Left colon (tissue), 2 donors: ENCODE measurements at regions not wholly inside any gene's neighbourhood (a gene's known extent, or its start where the extent isn't known, plus 50 kb on each side); places are given as distances from the start of the nearest gene placed in this dataset.

Experiments
- ATAC-seq: fragments of 200-7000 bp; cut with Tn5 transposase; one replicate; pipeline ENCODE4 v1.9.1; 2020; ENCODE audit warnings: mild to moderate bottlenecking, moderate library complexity
- DNase-seq, 2 donors: peaks; one replicate each; pipeline ENCODE4 v3.0.0-alpha.2; 2020
- intact Hi-C, 2 donors: fragments of 100-400 bp; cut with DNase I in 1 of 2; cut with micrococcal nuclease in 1 of 2; formaldehyde crosslinking; loops; one replicate each; pipeline versions ENCODE4 v1.11.2 to v1.14.0; 2022; cut with DNase I, micrococcal nuclease
- donor health status: DM: no; HTN: no; CAD: no.
- donor health status: DM: yes; HTN: yes; CAD: no.

DNA sequence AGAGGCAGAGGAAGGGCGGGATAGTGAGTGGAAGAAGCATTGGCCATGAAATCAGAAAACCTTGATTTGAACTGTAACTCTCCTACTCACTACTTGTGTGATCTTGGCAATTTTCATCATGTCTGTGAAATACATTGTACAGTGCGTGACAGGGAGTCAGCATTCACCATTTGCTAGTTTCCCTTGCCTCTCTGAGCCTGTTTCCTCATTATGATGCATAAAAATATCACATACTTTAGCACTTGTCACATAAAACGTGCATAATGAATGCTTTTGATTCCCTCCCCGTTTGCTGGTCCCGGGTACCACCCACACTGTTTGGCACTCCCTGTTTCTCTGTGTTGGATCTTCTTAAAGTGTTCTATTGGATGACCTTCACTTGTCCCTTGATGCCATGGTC lies 101.1 kb upstream of the FRMD6 start:
- DNase-seq, result no peak
- intact Hi-C loops, result no loop called here
- no peak for ATAC-seq

- no peak for DNase-seq
- intact Hi-C loops, result no loop called here
- ATAC-seq, result no peak
Measured at GRCh38 chr14:51552275-51552674, 99.4 kb upstream of the FRMD6 start.

- DNase-seq, result peak in 1 of 2 donors; percentile 14
- intact Hi-C loops, result no loop called here
- ATAC-seq, result no peak
Measured at GRCh38 chr14:51552768-51553404, 98.8 kb upstream of the FRMD6 start.

GRCh38 chr14:51554339-51554920 lies 97.3 kb upstream of the FRMD6 start:
- intact Hi-C loops, result no loop called here
- ATAC-seq (no peak), DNase-seq (no peak)

DNA sequence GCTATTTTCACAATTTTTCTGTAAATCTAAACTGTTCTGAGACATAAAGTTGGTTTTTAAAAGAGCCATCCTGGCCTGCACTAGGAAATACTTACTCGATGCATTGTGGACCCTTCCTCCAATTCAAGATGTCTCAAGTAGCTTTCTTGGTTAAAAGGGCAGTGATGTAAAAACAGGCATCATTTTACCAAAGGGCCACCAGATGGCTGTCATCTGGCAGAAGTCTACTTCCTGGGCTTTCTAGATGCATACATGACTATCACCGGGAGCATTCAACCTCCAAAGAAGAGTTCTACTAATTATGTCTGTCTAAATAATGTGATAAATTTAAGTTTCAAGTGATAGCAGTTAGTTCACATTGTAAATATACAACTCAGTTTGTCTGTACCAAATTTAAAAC lies 96.8 kb upstream of the FRMD6 start:
- DNase-seq, result no peak
- no peak for ATAC-seq
- intact Hi-C loops, result no loop called here

GRCh38 chr14:51561141-51561540 lies 90.6 kb upstream of the FRMD6 start:
- intact Hi-C loops, result no loop called here
- DNase-seq (no peak), ATAC-seq (no peak)

DNA sequence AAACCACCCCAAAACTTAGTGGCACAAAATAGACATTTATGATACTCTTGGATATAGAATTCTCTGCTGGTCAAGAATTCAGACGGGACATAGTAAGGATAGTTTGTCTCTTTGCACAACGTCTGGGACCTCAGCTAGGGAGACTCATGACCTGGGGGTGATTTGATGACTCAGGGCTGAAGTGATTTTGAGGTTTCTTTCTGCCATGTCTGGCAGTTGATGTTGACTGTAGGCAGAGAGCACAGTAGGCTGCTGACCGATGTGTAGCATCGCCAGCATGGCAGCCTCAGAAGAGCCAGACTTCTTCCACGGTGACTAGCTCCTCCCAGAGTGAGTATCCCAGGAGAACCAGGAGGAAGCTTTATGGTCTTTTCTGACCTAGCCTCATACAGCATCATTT lies 88.9 kb upstream of the FRMD6 start:
- DNase-seq, result no peak
- no peak for ATAC-seq
- intact Hi-C loops, result no loop called here

DNA sequence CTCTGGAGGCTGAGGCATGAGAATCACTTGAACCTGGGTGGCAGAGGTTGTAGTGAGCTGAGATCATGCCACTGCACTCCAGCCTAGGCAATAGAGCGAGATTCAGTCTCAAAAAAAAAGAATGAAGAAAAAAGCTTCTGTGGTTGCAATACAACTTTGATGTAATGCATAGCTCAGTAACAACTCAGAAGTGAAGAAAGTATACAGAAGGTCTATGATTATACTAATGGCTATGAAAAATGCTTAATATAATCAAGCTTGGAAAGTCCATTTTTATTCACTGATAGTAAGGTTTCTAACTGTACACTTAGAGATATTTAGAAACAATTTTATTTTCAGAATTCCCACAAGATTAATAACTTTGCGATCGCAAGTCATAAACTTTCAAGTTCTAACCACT lies 88.2 kb upstream of the FRMD6 start:
- DNase-seq (no peak), ATAC-seq (no peak)
- intact Hi-C loops, result no loop called here

- ATAC-seq, result no peak
- intact Hi-C loops, result no loop called here
Measured at GRCh38 chr14:51564460-51564859, 87.2 kb upstream of the FRMD6 start.

GRCh38 chr14:51564986-51565604 lies 86.6 kb upstream of the FRMD6 start:
- peak; percentile 72 for ATAC-seq
- intact Hi-C loops, result no loop called here
- DNase-seq, result no peak

More at GRCh38 chr14:51564460-51564859, 87.2 kb upstream of the FRMD6 start:
- DNase-seq, result no peak

DNA sequence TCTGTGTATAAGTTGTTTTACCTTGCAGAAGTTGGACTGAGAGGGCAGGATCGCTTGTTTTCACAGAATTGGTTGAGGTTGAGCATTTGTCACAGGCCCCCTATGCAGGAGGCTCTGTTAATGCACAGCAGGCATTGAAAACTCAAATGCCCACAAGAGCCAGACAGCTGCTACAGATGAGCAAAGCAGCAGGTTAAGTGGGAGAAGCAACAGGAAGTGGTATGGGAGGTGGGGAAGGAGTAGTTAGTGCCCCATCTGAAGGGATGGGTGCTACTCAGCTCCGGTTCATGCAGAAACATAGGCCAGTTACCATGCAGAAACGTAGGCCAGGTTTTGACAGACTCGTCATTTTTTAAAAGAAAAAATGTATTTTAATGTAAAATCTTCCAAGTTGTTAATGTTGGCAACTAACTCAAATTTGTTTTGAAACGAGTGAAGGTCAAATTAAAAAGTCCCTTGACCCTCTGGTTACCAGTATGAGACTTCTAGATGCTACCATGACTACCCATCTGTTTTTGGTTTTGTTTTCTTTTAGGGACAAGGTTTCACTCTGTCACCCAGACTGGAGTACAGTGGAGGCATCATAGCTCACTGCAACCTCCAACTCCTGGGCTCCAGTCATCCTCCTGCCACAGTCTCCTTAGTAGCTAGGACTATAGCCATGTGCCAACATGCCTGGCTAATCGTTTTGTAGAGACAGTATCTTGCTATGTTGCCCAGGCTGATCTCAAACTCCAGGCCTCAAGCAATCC lies 84.7 kb upstream of the FRMD6 start:
- intact Hi-C loops, result no loop called here
- ATAC-seq (no peak), DNase-seq (no peak)

DNA sequence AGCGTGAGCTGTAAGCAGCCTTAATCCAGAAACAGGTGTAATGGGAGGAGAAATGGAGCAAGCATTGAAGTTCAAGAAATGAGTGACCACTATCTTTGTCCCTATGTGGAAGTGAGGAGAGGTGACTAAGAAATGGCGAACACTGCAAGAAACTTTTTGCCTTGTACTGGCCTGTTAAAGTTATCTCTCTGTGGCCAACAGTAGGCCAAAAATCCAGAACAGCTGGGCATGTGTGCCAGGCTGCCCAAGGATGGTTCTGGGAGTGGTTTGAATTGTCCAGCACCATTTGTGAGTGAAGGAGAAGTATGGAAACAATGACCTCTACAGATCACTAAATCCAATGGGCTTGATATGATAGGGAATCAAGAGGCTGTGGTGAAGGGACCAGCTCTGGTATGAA lies 83.3 kb upstream of the FRMD6 start:
- DNase-seq (no peak), ATAC-seq (no peak)
- intact Hi-C loops, result no loop called here

- intact Hi-C loops, result no loop called here
- ATAC-seq, result no peak
- DNase-seq, result no peak
Measured at GRCh38 chr14:51573607-51574006, 78.1 kb upstream of the FRMD6 start.

GRCh38 chr14:51574009-51574408 lies 77.7 kb upstream of the FRMD6 start:
- ATAC-seq (no peak), DNase-seq (no peak)
- intact Hi-C loops, result no loop called here

DNA sequence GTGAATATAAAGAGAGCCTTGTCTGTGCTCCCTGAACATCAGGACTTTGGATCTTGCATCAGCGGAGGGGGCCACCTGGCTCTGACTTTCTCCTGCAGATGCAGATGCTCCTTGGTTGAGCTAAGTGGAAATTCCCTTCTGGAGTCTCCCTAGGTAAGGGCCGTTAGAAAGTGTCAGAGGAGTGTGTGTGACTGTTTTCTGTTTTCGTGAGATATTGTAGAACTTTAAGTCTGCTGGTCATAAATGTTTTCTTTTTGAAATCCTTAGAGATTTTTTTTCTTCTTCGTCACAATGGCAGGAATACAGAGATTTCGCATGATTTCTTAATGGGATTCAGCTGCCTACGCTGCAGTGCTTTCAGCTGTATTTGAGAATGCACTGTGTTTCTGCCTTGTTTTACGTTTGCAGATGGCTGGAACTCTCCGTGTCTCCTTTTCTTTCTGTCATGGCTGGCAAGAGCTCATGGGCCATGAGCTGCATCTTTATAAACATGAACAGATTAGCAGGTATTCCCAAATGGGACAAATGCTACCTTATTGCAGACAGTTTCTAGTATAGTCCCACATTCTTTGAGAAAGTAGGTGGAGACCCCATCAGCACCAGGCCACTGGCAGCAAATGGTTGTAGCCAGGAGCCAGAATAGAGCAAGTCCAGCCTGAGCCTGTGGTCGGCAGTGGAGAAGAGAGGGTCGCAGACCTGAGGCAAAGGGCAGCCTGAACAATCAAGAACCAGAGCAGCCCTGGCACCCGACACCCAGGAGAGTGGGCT lies 76.2 kb upstream of the FRMD6 start:
- no peak for DNase-seq
- no peak for ATAC-seq
- intact Hi-C loops, result no loop called here

GRCh38 chr14:51576117-51576430 lies 75.6 kb upstream of the FRMD6 start:
- intact Hi-C loops, result no loop called here
- ATAC-seq (no peak), DNase-seq (no peak)

DNA sequence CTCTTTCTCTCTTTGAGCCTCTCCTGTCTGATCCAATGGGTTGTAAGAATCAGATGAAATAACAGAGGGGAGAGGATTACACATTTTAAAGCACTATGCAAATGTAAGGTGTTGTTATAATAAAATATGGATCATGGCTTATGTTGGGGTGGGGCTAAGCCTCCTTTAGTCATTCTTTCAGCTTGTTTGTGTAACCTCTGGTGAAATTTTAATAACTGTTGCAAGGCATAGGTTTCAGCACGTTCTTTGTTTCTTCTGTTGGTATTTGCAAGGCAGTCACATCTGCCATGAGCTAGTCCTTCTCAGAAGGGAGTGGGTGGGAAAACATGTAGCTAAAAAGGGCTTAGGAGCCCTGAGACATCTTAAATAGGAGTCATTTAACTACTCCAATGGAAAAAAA lies 74.8 kb upstream of the FRMD6 start:
- DNase-seq, result no peak
- no peak for ATAC-seq
- intact Hi-C loops, result no loop called here

- DNase-seq (no peak), ATAC-seq (no peak)
- intact Hi-C loops, result no loop called here
Measured at GRCh38 chr14:51578853-51579252, 72.9 kb upstream of the FRMD6 start.

DNA sequence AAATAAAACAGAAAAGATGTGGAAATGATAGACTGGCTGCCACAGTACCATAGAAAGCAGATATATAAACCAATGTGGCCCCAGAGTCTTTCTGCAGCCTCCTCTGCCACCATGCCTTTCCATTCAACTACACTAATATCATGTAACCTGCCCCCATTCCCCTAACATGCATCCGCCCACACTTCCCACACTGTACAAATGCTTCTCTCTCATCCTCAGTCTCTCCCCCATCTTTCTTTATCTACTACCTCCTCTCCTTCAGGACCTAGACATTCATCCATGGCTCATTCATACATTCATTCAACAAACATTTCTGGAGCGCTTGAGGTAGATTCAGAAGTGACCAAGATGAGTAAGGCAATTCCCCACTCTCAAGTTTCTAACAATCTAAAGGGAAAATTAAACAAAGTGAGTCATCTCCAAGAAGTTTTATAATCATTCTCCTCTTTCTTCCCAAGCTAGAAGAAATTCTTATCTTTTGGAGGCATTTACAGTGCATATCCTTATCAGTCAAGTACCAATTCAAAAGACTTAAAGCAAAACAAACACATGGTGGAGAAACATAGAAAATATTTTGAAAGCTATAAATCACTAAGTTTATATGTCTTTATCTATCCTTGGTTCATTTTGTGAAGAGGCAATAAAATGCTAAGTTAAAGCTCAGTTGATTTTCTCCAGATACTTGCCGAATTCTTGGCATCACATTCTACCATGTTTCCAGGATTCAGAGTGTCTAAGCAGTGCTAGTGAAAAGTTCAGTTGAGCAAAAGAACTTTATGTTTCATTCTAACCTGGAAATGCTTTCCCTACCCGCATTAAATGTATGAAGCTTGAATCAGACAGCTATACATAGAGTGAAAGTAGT lies 70.5 kb upstream of the FRMD6 start:
- DNase-seq (no peak), ATAC-seq (no peak)
- intact Hi-C loops, result no loop called here
